Left lung (tissue), 4 donors: ENCODE measurements at regions not wholly inside any gene's neighbourhood (a gene's known extent, or its start where the extent isn't known, plus 50 kb on each side); places are given as distances from the start of the nearest gene placed in this dataset.

Experiments used
- ATAC-seq: fragments of 200-7000 bp; cut with Tn5 transposase; one replicate; pipeline ENCODE4 v1.9.1; 2020; ENCODE audit warnings: moderate library complexity
- DNase-seq, 4 donors: peaks; one replicate each; pipeline ENCODE4 v3.0.0-alpha.2; 2013 to 2020
- H3K27ac ChIP-seq, 2 donors: fragments of 200-600 bp; sonication (generic) in 1 of 2; one replicate each; pipeline versions ENCODE4 v1.5.0 to v1.8.0; 2020 to 2021
- H3K27me3 ChIP-seq, 2 donors: fragments of 200-600 bp; sonication (generic) in 1 of 2; one replicate each; pipeline versions ENCODE4 v1.5.0 to v1.8.0; 2020 to 2021
- H3K36me3 ChIP-seq, 2 donors: fragments of 200-600 bp; sonication (generic) in 1 of 2; one replicate each; pipeline versions ENCODE4 v1.5.0 to v1.8.0; 2020 to 2021
- H3K4me1 ChIP-seq, 2 donors: fragments of 200-600 bp; one replicate each; pipeline ENCODE4 v1.8.0; 2021
- H3K4me3 ChIP-seq, 2 donors: fragments of 200-600 bp; sonication (generic) in 1 of 2; one replicate each; pipeline versions ENCODE4 v1.5.0 to v1.8.0; 2020 to 2021; ENCODE audit warnings: mild to moderate bottlenecking in 1 of 2
- H3K9me3 ChIP-seq, 2 donors: fragments of 200-600 bp; sonication (generic) in 1 of 2; one replicate each; pipeline versions ENCODE4 v1.5.0 to v1.8.0; 2020 to 2021
- intact Hi-C, 2 donors: fragments of 100-400 bp; cut with DNase I; formaldehyde crosslinking; loops; one replicate each; pipeline versions ENCODE4 v1.11.2 to v1.14.2; 2022
- TF ChIP-seq, protein P1 (sequence below), 2 donors: fragments of 200-600 bp; sonication (generic) in 1 of 2; IDR thresholded peaks; one replicate each; pipeline versions ENCODE4 v1.5.0 to v1.8.0; 2021; ENCODE audit warnings: antibody characterized with exemption in 2 of 2
- donor health status: DM: no; HTN: yes; CAD: no.
- donor health status: DM: no; HTN: no; CAD: no.

DNA sequence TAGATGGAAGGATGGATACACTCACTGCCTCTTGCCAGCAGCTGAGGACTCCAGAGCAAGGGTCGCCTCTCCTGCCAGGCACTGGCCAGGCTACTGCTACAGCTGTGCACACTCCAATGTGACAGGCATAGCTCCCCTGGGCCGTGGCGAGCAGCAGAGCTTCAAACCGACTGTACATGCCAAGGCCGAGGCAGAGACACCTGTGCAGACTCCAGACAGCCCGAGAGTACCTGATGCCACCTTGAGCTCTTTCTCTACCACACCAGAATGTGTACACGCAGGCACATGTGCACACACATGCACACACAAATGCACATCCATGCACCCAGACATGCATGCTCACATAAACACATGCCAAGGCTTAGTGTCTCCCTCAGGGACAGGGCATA, 508.3 kb upstream of the MYT1L start:
- no peak overlapping the region for H3K4me3 ChIP-seq
- H3K4me1 ChIP-seq, result no peaks in the 10 kb centered on the region
- no peaks in the 10 kb centered on the region for H3K9me3 ChIP-seq
- no peak for DNase-seq
- TF ChIP-seq, protein P1, sequence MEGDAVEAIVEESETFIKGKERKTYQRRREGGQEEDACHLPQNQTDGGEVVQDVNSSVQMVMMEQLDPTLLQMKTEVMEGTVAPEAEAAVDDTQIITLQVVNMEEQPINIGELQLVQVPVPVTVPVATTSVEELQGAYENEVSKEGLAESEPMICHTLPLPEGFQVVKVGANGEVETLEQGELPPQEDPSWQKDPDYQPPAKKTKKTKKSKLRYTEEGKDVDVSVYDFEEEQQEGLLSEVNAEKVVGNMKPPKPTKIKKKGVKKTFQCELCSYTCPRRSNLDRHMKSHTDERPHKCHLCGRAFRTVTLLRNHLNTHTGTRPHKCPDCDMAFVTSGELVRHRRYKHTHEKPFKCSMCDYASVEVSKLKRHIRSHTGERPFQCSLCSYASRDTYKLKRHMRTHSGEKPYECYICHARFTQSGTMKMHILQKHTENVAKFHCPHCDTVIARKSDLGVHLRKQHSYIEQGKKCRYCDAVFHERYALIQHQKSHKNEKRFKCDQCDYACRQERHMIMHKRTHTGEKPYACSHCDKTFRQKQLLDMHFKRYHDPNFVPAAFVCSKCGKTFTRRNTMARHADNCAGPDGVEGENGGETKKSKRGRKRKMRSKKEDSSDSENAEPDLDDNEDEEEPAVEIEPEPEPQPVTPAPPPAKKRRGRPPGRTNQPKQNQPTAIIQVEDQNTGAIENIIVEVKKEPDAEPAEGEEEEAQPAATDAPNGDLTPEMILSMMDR (IDR thresholded peaks at IDR 0.05), result no peak
- H3K27ac ChIP-seq, result no peak overlapping the region
- H3K27me3 ChIP-seq, result no peaks in the 10 kb centered on the region
- ATAC-seq, result no peak
- intact Hi-C loops, result no loop called here
- no peaks in the 10 kb centered on the region for H3K36me3 ChIP-seq

DNA sequence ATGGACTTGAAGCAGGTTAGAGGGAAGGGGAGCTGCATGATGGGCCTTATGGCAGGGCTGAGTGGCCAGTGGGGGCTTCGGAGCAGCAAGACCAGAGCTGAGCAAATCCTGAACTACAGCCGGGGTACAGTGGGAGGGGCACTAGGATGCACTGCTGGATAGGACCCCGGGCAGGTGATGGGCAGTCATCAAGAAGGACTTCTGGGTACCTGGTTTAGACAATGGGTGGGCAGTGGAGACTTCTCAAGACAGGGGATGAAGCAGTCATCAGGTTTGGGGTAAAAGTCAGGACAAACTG, 507.4 kb upstream of the MYT1L start:
- DNase-seq (no peak), ATAC-seq (no peak)
- Histone ChIP-seq H3K4me3 (no peak overlapping the region), H3K27ac (no peak overlapping the region), H3K27me3 (no peaks in the 10 kb centered on the region), H3K36me3 (no peaks in the 10 kb centered on the region), H3K9me3 (no peaks in the 10 kb centered on the region), H3K4me1 (no peaks in the 10 kb centered on the region)
- TF ChIP-seq, protein P1 (IDR thresholded peaks at IDR 0.05), result no peak
- intact Hi-C loops, result no loop called here

GRCh38 chr2:2837746-2838547, 506.9 kb upstream of the MYT1L start:
- Histone ChIP-seq H3K9me3 (no peaks in the 10 kb centered on the region), H3K4me3 (no peak overlapping the region), H3K27ac (no peak overlapping the region), H3K4me1 (no peaks in the 10 kb centered on the region), H3K27me3 (no peaks in the 10 kb centered on the region), H3K36me3 (no peaks in the 10 kb centered on the region)
- intact Hi-C loops, result no loop called here
- no peak for ATAC-seq
- TF ChIP-seq, protein P1 (IDR thresholded peaks at IDR 0.05), result no peak
- DNase-seq, result no peak

DNA sequence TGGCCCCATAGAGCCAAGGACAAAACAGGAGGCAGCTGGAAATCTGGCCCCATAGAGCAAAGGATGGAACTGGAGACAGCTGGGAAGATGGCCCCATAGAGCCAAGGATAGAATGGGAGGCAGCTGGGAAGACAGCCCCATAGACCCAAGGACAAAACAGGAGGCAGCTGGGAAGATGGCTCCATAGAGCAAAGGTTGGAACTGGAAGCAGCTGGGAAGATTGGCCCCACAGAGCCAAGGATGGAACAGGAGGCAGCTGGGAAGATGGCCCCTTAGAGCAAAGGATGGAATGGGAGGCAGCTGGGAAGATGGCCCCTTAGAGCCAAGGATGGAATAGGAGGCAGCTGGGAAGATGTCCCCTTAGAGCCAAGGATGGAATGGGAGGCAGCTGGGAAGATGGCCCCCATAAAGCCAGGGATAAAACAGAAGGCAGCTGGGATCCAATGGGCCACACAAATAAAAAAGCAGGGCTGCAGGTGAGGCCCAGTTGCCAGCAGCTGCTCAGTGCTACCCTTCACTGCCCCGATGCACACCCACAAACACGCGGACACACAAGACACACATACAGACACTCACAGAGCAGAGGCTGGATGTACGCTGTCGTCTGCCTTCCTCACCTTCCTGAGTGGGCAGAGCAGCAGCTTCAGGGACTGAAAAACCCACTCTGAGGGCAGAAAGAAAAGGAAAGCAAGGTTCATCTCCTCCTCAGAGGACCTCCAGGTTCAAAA, 505.4 kb upstream of the MYT1L start:
- H3K4me3 ChIP-seq, result no peak overlapping the region
- no peaks in the 10 kb centered on the region for H3K36me3 ChIP-seq
- H3K27me3 ChIP-seq, result no peaks in the 10 kb centered on the region
- no peaks in the 10 kb centered on the region for H3K9me3 ChIP-seq
- no peaks in the 10 kb centered on the region for H3K4me1 ChIP-seq
- DNase-seq (no peak), ATAC-seq (no peak)
- TF ChIP-seq, protein P1 (IDR thresholded peaks at IDR 0.05), result no peak
- no peak overlapping the region for H3K27ac ChIP-seq
- intact Hi-C loops, result no loop called here

GRCh38 chr2:2834516-2835254, 503.6 kb upstream of the MYT1L start:
- DNase-seq (no peak), ATAC-seq (no peak)
- TF ChIP-seq, protein P1 (IDR thresholded peaks at IDR 0.05), result no peak
- no peak overlapping the region for H3K4me3 ChIP-seq
- H3K36me3 ChIP-seq, result no peaks in the 10 kb centered on the region
- intact Hi-C loops, result no loop called here
- H3K27me3 ChIP-seq, result no peaks in the 10 kb centered on the region
- no peak overlapping the region for H3K27ac ChIP-seq
- H3K4me1 ChIP-seq, result no peaks in the 10 kb centered on the region
- H3K9me3 ChIP-seq, result no peaks in the 10 kb centered on the region
